GM21737 (cell line): ENCODE measurements at regions not wholly inside any gene's neighbourhood (a gene's known extent, or its start where the extent isn't known, plus 50 kb on each side); places are given as distances from the start of the nearest gene placed in this dataset.
"Not testable (repeated sequence)": the region's sequence is repeated elsewhere in the genome, so short reads cannot be mapped to it uniquely, and the experiment has no call there.

Experiments
- ATAC-seq: cut with Tn5 transposase; IDR thresholded peaks from one replicate; pipeline ENCODE4 v1.9.1; 2021; ENCODE audit warnings: mild to moderate bottlenecking, moderate library complexity; ENCODE audit not compliant: unreplicated experiment

DNA sequence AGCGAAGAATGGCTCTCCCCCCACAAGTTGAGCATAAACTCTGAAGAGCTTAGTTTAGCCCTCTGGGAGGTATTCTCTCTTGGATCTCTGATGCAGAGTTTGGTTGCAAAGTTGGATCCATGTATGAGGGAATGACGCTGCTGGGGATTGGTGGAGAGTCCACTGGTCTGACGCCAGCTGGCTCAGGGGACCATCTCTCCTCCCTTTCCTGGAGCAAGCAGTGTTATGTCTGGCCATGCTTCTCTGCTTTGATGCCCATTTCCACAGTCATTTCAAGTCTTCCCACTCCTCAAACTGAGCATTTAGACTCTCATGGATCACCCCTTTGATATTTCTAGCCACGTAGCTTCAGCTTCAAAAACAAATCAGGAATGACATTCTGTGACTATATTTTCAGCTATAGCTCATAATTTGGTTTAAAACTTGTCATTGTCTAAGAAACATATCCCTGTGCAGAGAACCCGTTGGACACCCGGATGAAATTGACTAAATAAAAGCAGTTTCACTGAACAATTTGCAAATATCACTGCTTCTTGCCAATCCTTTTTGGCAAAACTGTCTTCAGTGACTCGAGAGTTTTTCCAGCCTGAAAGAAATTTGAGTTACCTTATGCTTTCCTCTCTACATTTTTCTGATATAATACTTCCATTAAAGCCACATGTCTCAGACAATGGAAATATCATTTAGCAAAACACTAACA lies 193.4 kb upstream of the CDH11 start:
- no peak for ATAC-seq

DNA sequence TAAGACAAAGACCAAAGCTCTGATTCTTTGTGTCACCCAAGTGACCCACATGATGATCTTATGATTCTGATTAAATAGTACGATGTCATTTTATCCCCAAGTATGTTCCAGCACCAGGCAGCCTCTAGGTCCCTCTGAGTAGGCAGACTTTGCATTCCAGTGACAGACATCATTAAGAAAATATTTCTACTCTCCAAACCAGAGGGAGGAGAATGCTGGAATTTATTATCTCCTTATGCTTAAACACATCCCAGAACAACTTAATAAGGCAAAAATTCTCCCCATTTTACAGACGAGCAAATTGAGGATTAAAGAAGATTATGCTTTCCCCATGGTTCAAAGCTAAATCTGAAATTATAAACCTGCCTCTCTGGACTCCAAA lies 192.8 kb upstream of the CDH11 start:
- ATAC-seq, result no peak

DNA sequence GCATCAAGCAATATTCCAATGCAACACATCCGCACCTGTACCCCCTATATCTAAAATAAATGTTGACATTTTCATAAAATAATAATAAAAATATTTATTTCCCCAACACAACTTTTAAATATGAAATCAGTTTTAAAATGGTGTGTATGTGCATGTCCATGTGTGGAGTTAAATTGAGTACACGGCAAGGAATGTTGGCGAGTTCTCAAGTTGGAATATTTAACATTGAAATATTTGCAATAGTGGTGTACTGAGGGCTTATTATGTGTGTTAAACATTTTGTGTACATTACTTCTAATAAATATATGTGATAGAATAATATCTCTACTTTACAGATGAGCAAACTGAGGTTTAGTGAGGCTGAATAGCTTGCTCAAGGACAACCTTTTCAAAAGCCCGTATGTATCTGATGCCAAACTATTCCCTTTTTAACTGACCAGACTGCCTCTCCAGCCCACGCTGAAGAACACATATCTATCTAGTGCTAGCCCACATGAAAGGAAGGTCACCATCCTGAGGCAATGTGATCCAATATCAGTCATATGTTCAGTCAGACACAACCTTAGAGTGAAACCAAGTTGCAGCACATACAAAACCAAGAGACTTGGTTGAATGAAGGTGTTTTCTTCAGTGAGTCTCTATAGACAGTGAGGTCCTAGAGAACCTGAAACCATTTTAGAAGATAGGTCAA lies 192.2 kb upstream of the CDH11 start:
- ATAC-seq, result no peak

DNA sequence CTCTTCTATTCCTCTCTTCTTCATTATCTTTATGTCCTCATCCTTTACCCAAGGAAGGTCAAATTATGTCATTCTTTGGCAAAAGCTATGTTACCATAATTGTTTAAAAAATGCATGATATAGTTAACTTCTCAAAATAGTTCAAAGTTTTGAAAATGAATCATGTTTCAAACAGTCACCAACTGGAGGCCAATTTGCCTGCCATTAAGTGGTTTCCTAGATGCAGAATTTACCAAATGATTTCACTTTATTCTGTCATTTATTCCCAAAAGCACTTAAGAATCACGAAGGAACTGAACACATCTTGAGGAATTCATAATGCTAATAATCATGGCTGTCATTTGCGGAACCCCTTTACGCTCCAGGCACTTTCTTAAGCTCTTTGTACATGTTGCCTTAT lies 190.9 kb upstream of the CDH11 start:
- ATAC-seq, result no peak

DNA sequence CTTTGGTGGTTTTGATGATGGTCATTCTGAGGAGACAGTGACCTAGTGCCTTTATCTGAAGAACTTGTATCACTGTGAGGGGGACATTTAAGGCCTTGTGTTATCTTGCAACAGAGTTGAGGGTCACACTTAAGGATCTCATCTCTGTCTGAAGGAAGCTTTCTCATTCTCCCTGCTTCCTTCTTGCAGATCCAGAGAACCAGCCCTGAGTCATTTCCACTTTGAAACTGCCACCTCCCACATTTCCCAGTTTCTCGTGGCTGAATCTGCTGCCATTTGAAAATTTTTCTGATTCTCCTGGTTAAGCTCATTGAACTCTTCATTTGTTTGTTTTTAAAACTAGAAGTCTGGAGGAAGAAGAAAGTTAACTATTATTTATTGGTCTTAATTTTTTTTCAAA lies 190.2 kb upstream of the CDH11 start:
- no peak for ATAC-seq

DNA sequence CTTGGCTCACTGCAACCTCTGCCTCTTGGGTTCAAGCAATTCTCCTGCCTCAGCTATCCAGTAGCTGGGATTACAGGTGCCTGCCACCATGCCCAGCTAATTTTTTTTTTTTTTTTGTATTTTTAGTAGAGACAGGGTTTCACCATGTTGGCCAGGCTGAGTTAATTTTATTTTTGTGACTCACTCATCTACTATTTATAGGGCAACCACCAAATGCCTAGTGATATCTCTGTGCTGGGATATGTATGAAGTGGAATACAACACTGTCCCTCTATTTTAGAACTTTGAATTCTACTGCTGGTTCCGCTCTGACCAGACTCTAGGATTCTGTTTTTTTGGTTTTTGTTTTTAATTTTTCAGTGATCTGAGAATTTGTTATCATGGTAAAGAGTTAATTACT lies 188.6 kb upstream of the CDH11 start:
- not testable (repeated sequence) for ATAC-seq

DNA sequence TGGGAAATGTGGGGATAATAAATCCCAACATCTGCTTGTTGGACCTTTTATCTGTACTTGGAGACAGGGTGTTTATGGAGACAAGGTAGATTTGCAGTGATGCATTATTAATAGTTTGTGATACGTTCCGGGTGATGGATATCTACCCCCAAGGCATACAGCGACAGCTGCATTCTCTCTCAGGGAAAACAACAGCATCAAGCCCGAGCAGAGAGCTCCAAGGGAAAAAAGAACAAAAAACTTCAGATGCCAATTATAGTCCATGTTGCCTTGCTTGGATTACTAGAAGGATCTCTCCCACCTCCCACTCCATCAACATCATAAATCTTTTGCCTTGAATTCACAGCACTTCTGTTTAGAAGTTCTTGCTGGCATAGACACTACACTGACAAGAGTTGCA lies 187.5 kb upstream of the CDH11 start:
- no peak for ATAC-seq

DNA sequence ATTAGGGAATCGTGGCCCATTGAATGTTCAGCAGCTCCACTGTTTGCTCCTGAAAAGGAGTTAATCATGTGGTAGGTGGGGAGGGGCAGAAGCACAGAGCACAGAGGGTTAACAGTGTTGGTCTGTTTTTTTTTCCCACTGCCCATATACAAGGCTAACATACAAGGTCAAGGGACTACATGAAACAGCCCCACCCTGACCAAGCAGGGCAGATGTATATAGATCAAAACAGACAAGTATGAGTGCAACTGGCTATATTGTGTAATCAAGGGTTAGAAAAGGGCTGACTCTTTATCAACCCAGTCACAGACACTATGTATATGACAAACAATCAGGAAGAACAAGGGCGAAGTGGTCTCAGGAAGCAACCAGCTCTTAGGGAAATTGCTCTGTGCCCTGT lies 186.6 kb upstream of the CDH11 start:
- ATAC-seq, result no peak

DNA sequence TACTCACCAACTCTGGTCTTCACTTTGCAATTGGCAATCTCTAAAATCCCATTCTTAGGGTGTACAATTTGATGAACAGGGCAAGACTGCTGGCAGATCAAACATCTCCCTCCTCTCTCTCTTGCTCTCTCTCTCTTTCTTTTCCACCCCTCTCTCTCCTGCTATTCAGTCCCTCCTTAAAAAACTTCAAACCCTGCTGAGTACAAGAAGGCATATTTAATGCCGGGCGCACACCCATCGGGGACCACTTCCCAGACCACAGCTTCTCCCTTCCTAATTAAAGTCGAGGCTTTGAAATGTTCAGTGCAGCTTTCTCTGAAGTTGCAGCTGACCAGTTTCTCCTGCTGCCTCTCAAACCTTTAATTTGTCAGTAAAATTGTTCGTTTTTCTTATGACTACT lies 185.4 kb upstream of the CDH11 start:
- ATAC-seq, result no peak

DNA sequence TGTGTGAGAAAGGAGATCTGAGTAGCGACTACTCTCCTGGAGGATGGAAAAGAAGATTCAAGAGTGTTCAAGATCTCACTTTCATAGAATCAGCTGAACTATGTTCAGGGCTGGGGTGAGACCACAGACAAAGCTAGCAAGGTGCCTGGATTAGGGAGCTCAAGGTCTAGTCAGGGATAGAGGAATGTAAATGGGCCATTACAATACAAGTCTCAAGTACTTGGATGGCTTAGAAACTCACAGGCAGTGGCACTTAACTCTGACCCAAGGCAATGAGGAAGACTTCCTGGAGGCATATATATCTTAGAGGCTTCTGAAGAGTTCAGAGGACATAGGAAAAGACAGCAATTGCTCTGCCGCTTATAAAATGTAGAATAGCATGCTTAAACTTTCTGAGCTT lies 184.9 kb upstream of the CDH11 start:
- ATAC-seq, result no peak

DNA sequence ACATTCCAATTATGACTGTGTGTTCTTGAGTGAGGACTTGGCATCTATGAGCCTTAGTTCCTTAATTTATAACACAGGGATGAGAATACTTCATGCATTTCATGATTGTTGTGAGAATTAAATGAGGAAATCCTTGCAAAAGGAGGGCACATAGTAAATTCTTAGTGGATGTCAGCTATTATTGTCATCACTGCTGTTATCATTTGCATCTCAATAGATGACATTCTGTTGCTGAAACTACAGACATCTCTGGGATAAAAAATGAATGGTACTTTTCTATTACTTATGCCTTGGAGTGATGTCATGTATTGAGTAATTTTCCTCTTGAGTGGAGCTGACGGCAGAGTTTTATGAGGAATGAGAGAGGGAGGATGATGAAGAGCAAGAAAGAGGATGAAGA lies 184.4 kb upstream of the CDH11 start:
- no peak for ATAC-seq

DNA sequence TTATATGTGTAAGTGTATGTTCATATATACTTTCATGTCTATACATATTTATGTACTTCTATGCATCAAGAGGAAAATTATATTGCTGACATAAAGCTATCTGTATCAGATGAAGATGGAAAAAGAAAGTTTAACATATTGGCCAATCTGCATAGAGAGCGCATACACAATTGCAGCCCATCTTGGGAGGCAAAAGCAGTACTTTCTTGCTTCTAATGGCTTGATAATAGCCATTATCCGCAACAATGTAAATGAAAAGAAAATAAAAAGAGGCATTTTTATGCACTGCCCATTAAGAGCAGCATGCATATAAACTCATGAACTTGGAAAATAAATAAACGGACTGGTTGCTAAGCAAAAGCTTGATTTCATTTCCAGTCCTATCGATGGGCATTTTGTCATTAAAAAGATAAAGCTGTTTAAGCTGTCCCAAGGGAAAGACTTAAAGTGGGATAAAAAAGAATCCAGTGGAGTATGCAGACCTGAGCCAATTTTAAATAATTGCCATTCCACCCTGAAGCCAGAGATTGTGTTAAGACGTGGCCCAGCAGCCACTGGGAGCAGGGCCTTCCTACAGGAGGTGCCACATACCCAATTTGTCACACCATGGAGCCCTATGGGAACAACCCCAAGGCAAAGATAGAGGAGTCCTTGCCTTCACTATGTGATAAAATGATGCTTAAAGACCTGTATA lies 183.6 kb upstream of the CDH11 start:
- no peak for ATAC-seq

DNA sequence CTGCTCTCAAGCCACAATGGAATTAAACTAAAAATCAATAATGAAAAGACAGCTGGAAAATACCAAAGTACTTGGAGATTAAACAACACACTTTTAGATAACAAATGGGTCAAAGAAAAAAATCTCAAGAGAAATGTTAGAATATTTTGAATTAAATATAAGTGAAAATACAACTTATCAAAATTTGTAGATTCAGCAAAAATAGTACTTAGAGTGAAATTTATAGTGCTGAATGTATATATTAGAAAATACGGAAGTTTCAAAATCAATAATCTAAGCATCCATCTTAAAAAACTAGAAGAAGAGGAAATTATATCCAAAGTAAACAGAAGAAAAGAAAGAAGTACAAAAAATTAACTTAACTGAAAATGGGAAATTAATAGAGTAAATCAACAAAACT lies 179.2 kb upstream of the CDH11 start:
- no peak for ATAC-seq

DNA sequence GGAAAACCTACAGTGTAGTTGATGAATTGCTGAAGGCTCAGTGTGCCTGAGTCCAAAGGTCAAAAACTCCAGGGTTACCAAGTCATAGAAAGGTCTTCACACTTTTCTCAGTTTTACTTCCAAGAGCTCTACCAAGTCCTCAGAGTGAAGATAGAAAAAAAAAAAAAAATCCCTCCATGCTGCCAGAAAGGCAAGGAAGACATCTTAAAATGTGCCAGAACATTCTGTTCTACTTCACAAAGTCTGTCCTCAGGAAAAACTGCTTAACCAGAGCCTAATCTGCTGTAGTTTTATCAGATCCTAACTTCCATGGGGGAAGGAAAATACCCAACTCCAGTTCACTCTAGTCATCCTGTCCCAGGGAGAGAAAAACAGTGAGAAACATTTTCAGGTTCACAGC lies 175.6 kb upstream of the CDH11 start:
- ATAC-seq, result no peak

DNA sequence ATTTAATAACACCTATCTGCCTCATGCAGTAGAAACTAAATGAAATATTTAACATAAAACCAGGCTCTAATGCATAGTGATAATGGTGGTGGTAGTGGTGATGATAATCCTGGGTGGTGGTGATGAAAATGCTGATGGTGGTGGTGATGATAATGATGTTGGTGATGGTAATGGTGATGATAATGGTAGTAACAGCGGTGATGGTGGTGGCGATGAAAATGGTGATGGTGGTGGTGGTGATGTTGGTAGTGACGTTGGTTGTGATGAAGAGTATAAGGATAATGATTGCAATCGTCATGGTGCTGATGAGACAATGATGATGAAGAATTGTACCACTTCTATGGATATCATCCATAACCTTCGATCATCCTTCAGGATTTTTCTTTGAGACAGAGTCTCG lies 173.7 kb upstream of the CDH11 start:
- ATAC-seq, result no peak

DNA sequence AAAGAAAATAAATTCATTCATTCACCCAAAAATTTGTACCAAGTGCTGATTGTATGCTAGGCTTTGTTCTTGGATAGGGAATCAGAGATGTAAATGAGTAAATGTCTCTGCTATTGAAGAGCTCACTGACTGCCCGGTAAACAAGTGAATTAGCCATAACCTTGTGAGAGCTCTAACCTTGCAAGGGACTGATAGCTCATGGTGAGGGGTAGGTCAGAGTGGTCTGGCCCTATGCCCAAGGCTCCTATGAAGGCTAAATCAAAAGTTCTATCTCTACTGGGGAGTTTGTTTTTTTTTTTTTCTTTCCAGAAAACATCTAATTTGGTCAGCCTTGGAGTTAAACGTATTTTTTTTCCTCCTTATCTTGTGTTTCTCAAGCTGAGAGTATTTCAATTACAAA lies 172.8 kb upstream of the CDH11 start:
- ATAC-seq, result no peak

DNA sequence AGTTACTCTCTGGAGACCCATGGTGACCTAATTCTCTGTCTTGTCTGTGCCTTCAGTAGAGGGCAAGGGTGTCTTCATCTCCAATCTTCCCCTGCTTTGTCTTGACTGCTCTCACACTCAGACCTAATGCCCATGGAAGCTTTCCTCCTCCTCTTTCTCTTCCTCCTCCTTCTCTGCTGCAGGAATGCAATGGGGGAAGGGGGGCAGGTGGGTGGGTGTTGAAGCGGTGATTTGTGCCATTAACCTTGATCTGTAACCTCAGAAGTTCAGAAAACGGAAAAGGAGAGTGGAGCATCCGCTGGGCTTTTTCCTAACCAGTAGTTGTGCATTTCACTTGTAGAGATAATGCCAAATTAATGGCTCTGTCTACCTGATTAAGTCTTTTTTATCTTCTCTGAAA lies 172.3 kb upstream of the CDH11 start:
- ATAC-seq, result no peak

DNA sequence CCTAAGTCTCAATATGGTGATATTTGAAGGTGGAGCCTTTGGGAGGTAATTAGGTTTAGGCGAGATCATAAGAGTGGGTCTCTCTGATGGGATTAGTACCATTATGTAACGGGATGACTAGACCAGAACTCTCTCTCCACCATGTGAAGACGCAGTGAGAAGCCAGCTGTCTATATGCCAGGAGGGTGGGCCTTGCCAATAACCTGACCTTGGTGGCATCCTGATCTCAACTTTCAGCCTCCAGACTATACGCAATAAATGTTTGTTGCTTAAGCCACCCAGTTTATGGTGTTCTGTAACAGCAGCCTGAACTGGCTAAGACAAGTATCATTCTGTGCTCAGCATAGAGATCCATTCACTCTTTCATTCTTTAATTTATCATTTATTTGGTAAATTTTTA lies 167.2 kb upstream of the CDH11 start:
- ATAC-seq, result no peak

DNA sequence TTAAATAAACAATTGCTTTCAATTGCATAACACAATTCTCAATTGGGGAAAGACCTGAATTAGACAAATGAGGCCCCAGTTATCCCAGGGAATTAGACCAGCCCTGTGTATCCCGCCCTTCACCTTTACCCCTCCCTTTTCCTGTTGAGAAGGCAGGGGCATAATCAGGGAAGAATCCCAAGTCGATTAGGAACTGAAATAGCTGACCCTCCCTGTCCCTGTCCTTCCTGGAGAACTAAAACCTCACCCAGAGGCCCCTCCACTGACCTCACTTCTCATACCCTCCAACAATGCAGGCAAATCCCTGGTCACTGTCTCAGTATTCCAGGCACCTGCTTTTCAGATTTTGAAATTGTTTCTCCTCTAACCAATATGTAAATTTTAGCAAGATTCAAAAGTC lies 165.4 kb upstream of the CDH11 start:
- ATAC-seq, result no peak

DNA sequence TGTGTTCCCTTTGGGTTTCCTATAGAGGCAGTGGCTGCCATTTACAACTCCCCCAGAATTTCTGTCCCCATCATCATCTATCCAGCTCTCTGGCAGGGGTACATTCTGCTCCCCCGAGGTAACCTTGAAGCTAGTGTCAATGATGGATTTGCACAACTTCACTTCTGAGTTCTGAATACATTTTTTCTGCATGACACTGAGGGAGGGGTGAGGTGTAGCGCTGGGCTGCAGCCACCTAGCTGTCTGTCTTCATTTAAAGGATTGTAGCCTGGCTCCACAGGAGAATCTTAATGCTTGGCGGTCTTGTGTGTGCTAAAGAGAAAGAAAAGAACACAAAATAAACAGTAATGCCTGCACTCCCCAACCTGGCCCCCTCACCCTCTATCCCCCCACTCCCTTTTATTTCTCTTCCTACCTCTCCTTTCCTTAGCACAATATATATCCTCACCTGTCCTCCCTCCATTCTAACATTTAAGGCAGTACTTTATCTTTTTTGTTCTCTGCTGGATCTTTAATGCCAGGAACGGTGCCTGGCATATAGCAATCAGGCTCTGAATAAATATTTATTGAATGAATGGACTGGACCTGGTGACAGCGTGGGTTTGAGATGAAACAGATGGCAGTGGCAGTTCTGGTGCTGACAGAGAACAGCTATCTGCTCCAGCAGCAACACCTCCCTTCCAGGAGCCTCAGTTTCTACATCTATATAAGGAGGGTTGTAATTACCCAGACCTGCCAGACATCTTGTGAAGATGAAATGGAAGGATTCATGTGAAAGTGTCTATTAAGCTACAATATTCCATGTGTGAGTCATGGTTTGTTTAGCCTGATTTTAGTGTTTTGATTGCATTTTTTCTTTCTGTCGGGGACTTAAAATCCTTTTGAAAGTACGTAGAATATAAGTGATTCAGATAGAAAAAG lies 163.5 kb upstream of the CDH11 start:
- ATAC-seq, result no peak

DNA sequence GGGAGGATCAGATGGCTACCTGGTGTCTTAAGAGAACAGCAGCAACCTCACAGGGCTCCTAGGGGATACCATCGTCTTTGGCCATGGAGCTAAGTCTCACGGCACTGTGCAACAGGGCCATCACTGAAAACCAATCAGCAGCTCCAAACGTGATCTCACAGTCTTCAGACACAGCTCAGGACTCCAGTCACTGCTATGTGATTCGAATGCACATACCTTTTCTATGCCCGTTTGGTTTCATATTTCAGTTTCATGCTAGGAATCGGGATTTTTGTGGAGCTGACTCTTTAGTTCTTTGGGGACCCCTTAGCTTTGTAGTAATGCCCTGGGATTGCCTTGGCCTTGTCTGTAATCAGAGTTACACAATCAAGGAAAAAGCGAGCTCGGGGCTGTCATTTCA lies 162.8 kb upstream of the CDH11 start:
- ATAC-seq, result no peak
